AG09309 (cell line): ENCODE measurements at regions not wholly inside any gene's neighbourhood (a gene's known extent, or its start where the extent isn't known, plus 50 kb on each side); places are given as distances from the start of the nearest gene placed in this dataset.

Source experiments
- DNase-seq: peaks from one replicate; pipeline ENCODE4 v3.0.0-alpha.2; 2010; ENCODE audit warnings: low read depth
- H3K4me3 ChIP-seq: 2 replicates; pipeline ENCODE4 v1.5.1; 2011; ENCODE audit warnings: mild to moderate bottlenecking, low read depth, low read length, moderate library complexity; ENCODE audit not compliant: control insufficient read depth
- CTCF ChIP-seq: IDR thresholded peaks from 2 replicates; pipeline ENCODE4 v1.5.1; 2011; ENCODE audit warnings: mild to moderate bottlenecking, low read depth, low read length, inconsistent platforms; ENCODE audit not compliant: insufficient read depth, control insufficient read depth; ENCODE audit errors: missing control alignments

GRCh38 chr3:24831221-24831620, 336.6 kb upstream of the THRB start:
- TF ChIP-seq CTCF: no peak
- no peak for DNase-seq
- no peak overlapping the region for H3K4me3 ChIP-seq

GRCh38 chr3:24832891-24833290, 338.2 kb upstream of the THRB start:
- no peak for DNase-seq
- no peak for TF ChIP-seq CTCF
- no peak overlapping the region for H3K4me3 ChIP-seq

GRCh38 chr3:24834442-24834841, 339.8 kb upstream of the THRB start:
- no peak for DNase-seq
- H3K4me3 ChIP-seq: no peak overlapping the region
- no peak for TF ChIP-seq CTCF

GRCh38 chr3:24835510-24835909, 340.9 kb upstream of the THRB start:
- TF ChIP-seq CTCF: no peak
- H3K4me3 ChIP-seq: no peak overlapping the region
- no peak for DNase-seq

GRCh38 chr3:24837601-24838000, 343.0 kb upstream of the THRB start:
- DNase-seq: no peak
- no peak overlapping the region for H3K4me3 ChIP-seq
- TF ChIP-seq CTCF: no peak

- no peak overlapping the region for H3K4me3 ChIP-seq
- no peak for TF ChIP-seq CTCF
- DNase-seq: no peak
Observed at GRCh38 chr3:24838533-24838932, 343.9 kb upstream of the THRB start.

- TF ChIP-seq CTCF: no peak
- no peak overlapping the region for H3K4me3 ChIP-seq
- DNase-seq: no peak
Observed at GRCh38 chr3:24843955-24844354, 349.3 kb upstream of the THRB start.
